DOHH2 (cell line): ENCODE measurements at regions not wholly inside any gene's neighbourhood (a gene's known extent, or its start where the extent isn't known, plus 50 kb on each side); places are given as distances from the start of the nearest gene placed in this dataset.

Experiments
- EZH2phosphoT487 ChIP-seq: fragments of 200-600 bp; sonication (generic); IDR thresholded peaks from 2 replicates; pipeline ENCODE4 v1.6.1; 2017; ENCODE audit warnings: borderline replicate concordance, mild to moderate bottlenecking, antibody characterized with exemption, low read length, moderate library complexity, mixed read lengths
- TF ChIP-seq, protein P1 (sequence below): fragments of 200-600 bp; sonication (generic); IDR thresholded peaks from one replicate; pipeline ENCODE4 v1.5.1; 2014; ENCODE audit warnings: antibody characterized with exemption, mild to moderate bottlenecking, low read depth, low read length; ENCODE audit not compliant: poor library complexity, severe bottlenecking

GRCh38 chr11:70610566-70611565 lies 212.5 kb downstream of the CTTN start:
- TF ChIP-seq, protein P1, sequence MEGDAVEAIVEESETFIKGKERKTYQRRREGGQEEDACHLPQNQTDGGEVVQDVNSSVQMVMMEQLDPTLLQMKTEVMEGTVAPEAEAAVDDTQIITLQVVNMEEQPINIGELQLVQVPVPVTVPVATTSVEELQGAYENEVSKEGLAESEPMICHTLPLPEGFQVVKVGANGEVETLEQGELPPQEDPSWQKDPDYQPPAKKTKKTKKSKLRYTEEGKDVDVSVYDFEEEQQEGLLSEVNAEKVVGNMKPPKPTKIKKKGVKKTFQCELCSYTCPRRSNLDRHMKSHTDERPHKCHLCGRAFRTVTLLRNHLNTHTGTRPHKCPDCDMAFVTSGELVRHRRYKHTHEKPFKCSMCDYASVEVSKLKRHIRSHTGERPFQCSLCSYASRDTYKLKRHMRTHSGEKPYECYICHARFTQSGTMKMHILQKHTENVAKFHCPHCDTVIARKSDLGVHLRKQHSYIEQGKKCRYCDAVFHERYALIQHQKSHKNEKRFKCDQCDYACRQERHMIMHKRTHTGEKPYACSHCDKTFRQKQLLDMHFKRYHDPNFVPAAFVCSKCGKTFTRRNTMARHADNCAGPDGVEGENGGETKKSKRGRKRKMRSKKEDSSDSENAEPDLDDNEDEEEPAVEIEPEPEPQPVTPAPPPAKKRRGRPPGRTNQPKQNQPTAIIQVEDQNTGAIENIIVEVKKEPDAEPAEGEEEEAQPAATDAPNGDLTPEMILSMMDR: no peak
- no peak for TF ChIP-seq EZH2phosphoT487
